Kidney epithelial cell (primary cell): ENCODE measurements at regions not wholly inside any gene's neighbourhood (a gene's known extent, or its start where the extent isn't known, plus 50 kb on each side); places are given as distances from the start of the nearest gene placed in this dataset.

Source experiments
- DNase-seq: peaks from one replicate; pipeline ENCODE4 v3.0.0-alpha.2; 2010; ENCODE audit warnings: low read depth
- H3K27me3 ChIP-seq: 2 replicates; pipeline ENCODE4 v1.6.0; 2011; ENCODE audit warnings: low read length; ENCODE audit not compliant: control insufficient read depth, insufficient read depth
- H3K36me3 ChIP-seq: 2 replicates; pipeline ENCODE4 v1.5.1; 2011; ENCODE audit warnings: low read length; ENCODE audit not compliant: control insufficient read depth, insufficient read depth
- H3K4me3 ChIP-seq: 2 replicates; pipeline ENCODE4 v1.5.1; 2011; ENCODE audit warnings: low read depth, mild to moderate bottlenecking, control low read depth, low read length
- CTCF ChIP-seq: IDR thresholded peaks from 2 replicates; pipeline ENCODE4 v1.5.1; 2011; ENCODE audit warnings: mild to moderate bottlenecking, moderate library complexity, low read length, control low read depth, inconsistent platforms; ENCODE audit not compliant: insufficient read depth, poor library complexity, severe bottlenecking

- Histone ChIP-seq H3K36me3 (no peaks in the 10 kb centered on the region), H3K4me3 (no peak overlapping the region), H3K27me3 (no peaks in the 10 kb centered on the region)
- no peak for DNase-seq
- TF ChIP-seq CTCF: no peak
These were observed 150.0 kb upstream of the AHI1 start for GRCh38 chr6:135647521-135647920.

- no peak for DNase-seq
- no peak for TF ChIP-seq CTCF
- Histone ChIP-seq H3K36me3 (no peaks in the 10 kb centered on the region), H3K4me3 (no peak overlapping the region), H3K27me3 (no peaks in the 10 kb centered on the region)
These were observed 154.6 kb upstream of the AHI1 start for GRCh38 chr6:135651964-135652755.

GRCh38 chr6:135655055-135655454, 157.5 kb upstream of the AHI1 start:
- TF ChIP-seq CTCF: no peak
- DNase-seq: no peak
- Histone ChIP-seq H3K4me3 (no peak overlapping the region), H3K27me3 (no peaks in the 10 kb centered on the region), H3K36me3 (no peaks in the 10 kb centered on the region)

GRCh38 chr6:135657207-135657606, 159.7 kb upstream of the AHI1 start:
- DNase-seq: no peak
- H3K27me3 ChIP-seq: no peaks in the 10 kb centered on the region
- no peak for TF ChIP-seq CTCF
- no peak overlapping the region for H3K4me3 ChIP-seq
- no peaks in the 10 kb centered on the region for H3K36me3 ChIP-seq

- Histone ChIP-seq H3K27me3 (no peaks in the 10 kb centered on the region), H3K36me3 (no peaks in the 10 kb centered on the region), H3K4me3 (no peak overlapping the region)
- TF ChIP-seq CTCF: no peak
- DNase-seq: no peak
These were observed 160.9 kb upstream of the AHI1 start for GRCh38 chr6:135658481-135658880.

- no peak for TF ChIP-seq CTCF
- no peaks in the 10 kb centered on the region for H3K27me3 ChIP-seq
- no peak for DNase-seq
These were observed 161.4 kb upstream of the AHI1 start for GRCh38 chr6:135658916-135659315.

More at GRCh38 chr6:135658916-135659315, 161.4 kb upstream of the AHI1 start:
- no peaks in the 10 kb centered on the region for H3K36me3 ChIP-seq
- H3K4me3 ChIP-seq: no peak overlapping the region
